ENCODE measurements at regions not wholly inside any gene's neighbourhood (a gene's known extent, or its start where the extent isn't known, plus 50 kb on each side); places are given as distances from the start of the nearest gene placed in this dataset.
"Not testable (repeated sequence)": the region's sequence is repeated elsewhere in the genome, so short reads cannot be mapped to it uniquely, and the experiment has no call there.

- no peak for DNase-seq (ENCODE audit: insufficient read length, low spot score)
- TF ChIP-seq CTCF (IDR thresholded peaks at IDR 0.05; ENCODE audit: insufficient read depth, missing control alignments): no peak
- FAIRE-seq: no peak
These were observed 444.2 kb downstream of the SQOR start for GRCh38 chr15:46079046-46079445.

DNA sequence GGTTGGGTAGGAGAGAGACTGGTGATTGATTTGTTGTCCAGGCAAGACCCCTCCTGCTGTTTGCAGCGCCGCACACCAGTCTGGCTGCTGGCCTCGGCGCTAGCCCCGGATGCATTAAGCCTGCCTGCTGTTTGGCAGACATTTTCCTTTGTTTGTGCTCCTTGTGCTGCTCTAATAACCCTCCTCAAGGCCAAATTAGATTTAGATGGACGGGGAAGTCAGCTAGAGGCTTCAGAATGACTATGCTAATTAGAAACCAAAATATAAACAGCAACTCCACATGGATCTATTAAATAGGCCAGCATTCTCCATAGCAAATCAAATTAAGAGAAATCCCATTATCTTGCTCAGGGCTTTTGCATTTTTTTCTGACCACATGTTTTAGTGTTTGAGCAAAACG is 445.2 kb downstream of the SQOR start:
- no peak for DNase-seq (ENCODE audit: insufficient read length, low spot score)
- no peak for FAIRE-seq
- no peak for TF ChIP-seq CTCF (IDR thresholded peaks at IDR 0.05; ENCODE audit: insufficient read depth, missing control alignments)

- FAIRE-seq: no peak
- no peak for DNase-seq (ENCODE audit: insufficient read length, low spot score)
- no peak for TF ChIP-seq CTCF (IDR thresholded peaks at IDR 0.05; ENCODE audit: insufficient read depth, missing control alignments)
These were observed 453.9 kb downstream of the SQOR start for GRCh38 chr15:46088486-46089445.

- DNase-seq (ENCODE audit: insufficient read length, low spot score) (no peak), FAIRE-seq (no peak)
- no peak for TF ChIP-seq CTCF (IDR thresholded peaks at IDR 0.05; ENCODE audit: insufficient read depth, missing control alignments)
These were observed 454.7 kb downstream of the SQOR start for GRCh38 chr15:46089467-46089935.

- TF ChIP-seq CTCF (IDR thresholded peaks at IDR 0.05; ENCODE audit: insufficient read depth, missing control alignments): peak; percentile 60
- FAIRE-seq: peak; percentile 92
- no peak for DNase-seq (ENCODE audit: insufficient read length, low spot score)
These were observed 457.1 kb downstream of the SQOR start for GRCh38 chr15:46091860-46092450.

GRCh38 chr15:46098006-46098405 is 463.2 kb downstream of the SQOR start:
- not testable (repeated sequence) for DNase-seq (ENCODE audit: insufficient read length, low spot score); FAIRE-seq

- no peak for DNase-seq (ENCODE audit: insufficient read length, low spot score)
- no peak for FAIRE-seq
- TF ChIP-seq CTCF (IDR thresholded peaks at IDR 0.05; ENCODE audit: insufficient read depth, missing control alignments): no peak
These were observed 475.9 kb downstream of the SQOR start for GRCh38 chr15:46110755-46111154.

Data from D721Med (cell line).